ENCODE measurements at regions not wholly inside any gene's neighbourhood (a gene's known extent, or its start where the extent isn't known, plus 50 kb on each side); places are given as distances from the start of the nearest gene placed in this dataset.

GRCh38 chr18:26734760-26735159 lies 130.7 kb downstream of the AQP4 start:
- TF ChIP-seq, protein P1, sequence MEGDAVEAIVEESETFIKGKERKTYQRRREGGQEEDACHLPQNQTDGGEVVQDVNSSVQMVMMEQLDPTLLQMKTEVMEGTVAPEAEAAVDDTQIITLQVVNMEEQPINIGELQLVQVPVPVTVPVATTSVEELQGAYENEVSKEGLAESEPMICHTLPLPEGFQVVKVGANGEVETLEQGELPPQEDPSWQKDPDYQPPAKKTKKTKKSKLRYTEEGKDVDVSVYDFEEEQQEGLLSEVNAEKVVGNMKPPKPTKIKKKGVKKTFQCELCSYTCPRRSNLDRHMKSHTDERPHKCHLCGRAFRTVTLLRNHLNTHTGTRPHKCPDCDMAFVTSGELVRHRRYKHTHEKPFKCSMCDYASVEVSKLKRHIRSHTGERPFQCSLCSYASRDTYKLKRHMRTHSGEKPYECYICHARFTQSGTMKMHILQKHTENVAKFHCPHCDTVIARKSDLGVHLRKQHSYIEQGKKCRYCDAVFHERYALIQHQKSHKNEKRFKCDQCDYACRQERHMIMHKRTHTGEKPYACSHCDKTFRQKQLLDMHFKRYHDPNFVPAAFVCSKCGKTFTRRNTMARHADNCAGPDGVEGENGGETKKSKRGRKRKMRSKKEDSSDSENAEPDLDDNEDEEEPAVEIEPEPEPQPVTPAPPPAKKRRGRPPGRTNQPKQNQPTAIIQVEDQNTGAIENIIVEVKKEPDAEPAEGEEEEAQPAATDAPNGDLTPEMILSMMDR (IDR thresholded peaks at IDR 0.05) = no peak
- TF ChIP-seq POLR2A (IDR thresholded peaks at IDR 0.05) = no peak
